ENCODE measurements at regions not wholly inside any gene's neighbourhood (a gene's known extent, or its start where the extent isn't known, plus 50 kb on each side); places are given as distances from the start of the nearest gene placed in this dataset.
A peak's percentile ranks its signal among the peaks of the same experiment; 100 is the strongest.
"Not testable (repeated sequence)": the region's sequence is repeated elsewhere in the genome, so short reads cannot be mapped to it uniquely, and the experiment has no call there.

DNA sequence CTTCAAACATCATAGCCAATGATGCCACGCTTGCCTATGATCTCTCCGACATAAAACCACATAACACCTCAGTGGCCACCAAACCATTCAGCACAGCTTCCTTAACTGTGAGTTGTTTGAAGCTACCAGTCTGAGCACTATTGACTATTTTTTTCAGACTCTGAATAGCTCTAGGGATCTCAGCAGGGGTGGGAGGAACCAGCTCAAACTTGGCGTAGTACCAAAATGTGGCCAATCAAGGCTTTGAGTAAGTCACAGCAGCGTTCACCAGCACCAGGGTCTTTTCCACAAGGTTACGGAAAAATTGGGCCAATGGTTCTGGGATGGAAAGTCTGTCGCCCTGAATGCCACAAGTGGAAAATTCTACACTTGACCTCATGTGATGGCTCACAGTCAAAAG, 70.6 kb downstream of the SMPDL3A start:
- DNase-seq: no peak

DNA sequence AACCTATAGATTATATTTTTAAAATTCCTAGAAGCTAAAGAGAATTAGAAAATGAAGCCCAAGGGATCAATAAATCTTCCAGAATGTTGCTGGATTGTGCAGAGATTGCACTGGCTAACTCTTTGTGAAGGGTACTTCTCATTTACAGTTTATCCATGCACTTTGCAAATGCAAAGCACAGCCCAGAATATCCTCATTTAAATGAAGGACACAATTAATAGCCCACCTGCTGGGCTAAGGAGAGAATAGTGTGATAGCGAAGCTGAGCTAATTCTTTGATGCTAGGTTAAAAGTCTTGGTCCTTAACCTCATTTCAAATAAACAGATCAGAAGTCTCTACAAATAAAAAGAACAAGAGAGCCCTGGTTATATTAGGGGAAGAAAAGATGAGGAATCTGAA, 72.5 kb downstream of the SMPDL3A start:
- no peak for DNase-seq

DNA sequence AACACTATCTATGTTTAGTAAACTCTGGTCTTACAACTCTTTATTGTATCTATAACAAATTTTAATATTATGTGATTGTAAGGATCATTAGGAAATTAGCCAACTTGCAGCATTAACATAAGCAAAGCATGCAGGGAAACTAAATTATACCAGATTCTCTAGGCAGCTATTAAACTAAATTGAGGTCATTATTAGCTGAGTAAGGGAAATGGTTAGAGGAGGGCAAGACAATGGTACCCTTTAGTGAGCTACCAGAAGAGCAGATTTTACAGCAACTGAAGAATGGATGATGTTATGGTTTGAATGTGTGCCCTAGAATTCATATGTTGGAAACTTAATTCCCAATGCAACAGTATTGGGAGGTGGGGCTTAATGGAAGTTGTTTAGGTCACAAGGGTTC, 79.1 kb downstream of the SMPDL3A start:
- DNase-seq: no peak

DNA sequence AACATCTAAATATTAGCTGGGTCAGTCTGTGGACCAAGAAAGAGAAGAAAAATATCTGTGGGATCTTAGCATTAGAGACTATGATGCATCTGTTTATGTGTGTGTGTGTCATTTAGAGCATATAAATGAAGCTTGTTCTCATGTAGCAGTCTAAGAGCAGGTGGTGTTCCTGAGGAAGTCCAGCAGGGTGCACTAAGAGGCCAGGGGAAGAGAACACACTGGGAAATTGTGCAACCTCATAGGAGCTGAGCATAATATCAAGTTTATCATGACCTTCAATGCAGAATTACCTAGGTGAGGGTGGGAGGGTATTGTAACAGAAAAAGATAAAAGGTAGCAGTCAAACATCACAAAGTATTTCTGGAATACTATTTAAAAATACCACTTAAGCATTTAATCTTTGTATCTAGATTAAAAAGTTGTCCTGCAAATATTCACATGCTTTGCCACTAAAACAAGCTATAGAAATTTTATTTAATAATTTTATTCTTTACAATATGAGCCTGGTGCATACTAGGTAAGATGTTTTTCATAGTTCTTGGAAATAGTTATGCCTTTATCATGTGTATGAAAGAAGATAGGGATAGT, 80.5 kb downstream of the SMPDL3A start:
- peak; percentile 42 for DNase-seq

DNA sequence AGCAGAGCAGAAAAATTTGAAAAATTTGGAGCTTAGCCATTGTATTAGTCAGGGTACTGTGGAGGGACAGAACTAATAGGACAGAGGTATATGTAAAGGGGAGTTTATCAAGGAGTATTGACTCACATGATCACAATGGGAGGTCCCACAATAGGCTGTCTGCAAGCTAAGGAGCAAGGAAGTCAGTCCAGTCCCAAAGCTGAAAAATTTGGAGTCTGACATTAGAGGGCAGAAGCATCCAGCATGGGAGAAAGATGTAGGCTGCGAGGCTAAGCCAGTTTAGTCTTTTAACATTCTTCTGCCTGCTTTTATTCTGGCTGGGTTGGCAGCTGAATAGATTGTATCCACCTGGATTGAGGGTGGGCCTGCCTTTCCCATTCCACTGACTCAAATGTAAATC, 82.0 kb downstream of the SMPDL3A start:
- DNase-seq: no peak

DNA sequence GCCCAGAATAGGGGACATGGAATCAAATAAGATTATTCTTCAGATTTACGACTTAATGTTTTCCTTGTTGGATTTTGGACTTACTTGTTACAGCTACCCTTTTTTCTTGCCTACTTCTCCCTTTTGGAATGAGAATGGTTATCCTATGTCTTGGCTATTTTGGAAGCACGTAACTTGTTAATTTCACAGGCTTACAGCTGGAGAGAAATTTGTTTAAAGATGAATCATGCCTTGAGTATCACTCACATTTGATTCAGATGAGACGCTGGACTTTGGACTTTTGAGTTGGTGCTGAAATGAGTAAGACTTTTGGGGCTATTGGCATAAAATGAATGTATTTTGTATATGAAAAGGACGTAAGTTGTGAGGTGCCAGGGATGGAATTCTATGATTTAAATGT, 83.3 kb downstream of the SMPDL3A start:
- no peak for DNase-seq

DNA sequence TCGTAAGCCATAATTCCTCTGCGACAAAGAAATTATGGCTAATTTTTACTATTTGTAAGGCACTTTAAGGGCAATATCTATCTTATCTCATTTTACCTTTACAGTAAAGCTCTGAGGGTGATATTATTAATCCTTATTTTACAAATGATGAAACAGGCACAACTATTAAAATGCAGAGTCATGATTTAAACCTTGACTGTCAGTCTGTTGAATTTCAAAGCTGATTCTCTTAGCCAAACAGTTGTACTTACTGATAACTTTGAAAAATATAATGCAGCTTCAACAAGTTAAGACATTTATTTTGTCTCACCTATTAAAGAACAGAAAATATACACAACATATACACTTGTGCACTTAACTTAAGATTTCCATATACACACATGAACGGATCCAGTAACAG, 88.2 kb downstream of the SMPDL3A start:
- no peak for DNase-seq

DNA sequence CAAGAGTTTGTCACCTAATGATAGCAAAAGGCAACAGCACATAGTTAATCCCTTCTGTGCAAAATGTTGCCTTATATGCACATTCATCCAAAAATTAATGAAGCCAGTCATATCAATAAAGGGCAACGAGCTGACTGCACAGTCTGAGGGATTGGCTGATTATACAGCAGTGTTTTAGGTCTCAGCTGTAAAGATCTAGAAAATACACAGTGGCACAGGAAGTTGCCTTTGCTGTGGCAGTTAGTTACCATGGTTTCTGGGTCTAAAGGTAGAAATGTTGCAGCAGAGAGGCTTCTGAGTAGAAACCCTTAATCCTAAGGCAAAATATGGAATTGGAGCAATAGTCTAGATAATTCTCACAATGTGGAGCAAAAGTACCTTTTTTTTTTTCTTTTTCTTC, 89.7 kb downstream of the SMPDL3A start:
- no peak for DNase-seq

DNA sequence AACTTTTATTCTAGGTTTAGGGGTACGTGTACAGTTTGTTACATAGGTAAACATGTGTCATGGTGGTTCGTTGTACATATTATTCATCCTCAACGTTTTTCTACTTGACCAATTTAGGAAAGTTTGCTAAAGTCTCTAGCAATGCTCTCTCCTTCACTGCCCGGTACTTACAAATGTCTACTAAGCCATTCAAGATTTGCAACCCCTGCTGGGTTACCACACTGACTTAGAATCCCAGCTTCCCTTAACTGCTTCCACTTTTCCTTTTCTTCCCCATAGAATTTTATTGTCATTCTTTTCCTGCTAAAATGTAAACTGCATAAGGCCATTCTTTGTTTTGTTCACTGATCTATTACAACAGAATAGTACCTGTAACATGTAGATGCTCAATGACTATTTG, 97.4 kb downstream of the SMPDL3A start:
- no peak for DNase-seq

DNA sequence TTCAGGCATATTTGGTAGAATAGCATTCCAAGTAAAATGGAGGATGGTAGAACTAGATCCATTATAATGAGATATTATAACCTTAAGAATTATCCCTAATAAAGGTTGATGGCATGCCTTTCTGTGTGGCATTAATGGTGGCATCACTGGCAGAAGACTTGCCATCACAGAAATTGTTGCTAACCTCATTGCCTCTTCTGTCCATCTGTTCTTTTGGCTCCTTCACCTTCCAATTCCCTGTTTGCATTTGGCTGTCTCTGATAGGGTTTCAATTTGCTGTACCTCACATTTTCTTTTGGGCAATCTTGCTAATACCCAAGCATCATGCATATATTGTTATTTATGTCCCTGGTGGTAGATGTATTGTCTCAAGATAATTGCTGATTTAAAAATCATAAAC, 98.9 kb downstream of the SMPDL3A start:
- DNase-seq: no peak

DNA sequence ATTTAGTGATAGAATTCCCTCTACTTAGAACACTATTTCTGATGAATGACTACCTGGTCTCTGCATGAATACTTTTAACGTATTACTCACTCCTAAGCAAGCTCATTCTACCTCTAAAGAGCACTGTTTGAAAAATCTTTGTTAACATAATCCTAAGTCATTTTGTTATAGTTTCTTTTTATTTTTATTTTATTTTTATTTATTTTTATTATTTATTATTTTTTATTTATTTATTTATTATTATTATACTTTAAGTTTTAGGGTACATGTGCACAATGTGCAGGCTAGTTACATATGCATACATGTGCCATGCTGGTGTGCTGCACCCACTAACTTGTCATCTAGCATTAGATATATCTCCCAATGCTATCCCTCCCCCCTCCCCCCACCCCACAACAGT, 99.6 kb downstream of the SMPDL3A start:
- DNase-seq: not testable (repeated sequence)

DNA sequence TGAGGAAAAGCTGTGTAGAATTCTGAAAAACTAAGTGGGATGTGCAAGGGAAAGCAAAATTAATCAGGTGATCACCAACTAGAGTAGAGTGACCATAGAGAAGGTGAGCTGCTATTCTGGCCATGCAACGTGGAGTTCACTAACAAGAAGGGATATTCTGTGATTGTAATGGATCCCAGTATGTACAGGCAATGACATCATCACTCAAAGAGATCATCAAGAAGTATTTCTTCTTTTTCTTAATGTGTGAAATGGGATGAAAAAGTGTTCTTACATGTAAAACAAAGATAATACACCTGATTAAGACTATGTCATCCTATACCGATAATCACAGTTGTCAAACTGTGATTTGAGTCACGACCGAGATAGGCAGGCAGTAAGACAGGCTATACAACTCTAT, 101.2 kb downstream of the SMPDL3A start:
- DNase-seq: no peak

DNA sequence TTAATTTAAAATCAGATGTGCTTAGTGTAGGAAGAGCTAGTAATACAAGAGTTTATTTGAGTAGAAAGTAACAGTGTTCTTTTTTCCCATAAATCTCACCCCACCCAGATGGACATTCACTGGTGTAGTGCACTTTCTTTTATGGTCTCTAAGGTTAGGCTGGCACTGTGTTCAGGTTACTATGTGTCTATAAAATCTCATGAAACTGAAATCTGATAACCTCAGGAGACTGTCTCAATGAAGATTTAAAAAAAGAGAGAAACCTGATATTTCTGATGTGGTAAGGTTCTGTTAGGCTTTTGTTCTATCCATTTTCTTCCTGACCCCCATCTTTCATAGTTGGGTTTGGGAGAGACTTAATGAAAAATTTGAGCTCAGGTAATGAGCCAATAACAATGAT, 101.2 kb upstream of the CLVS2 start:
- DNase-seq: no peak

DNA sequence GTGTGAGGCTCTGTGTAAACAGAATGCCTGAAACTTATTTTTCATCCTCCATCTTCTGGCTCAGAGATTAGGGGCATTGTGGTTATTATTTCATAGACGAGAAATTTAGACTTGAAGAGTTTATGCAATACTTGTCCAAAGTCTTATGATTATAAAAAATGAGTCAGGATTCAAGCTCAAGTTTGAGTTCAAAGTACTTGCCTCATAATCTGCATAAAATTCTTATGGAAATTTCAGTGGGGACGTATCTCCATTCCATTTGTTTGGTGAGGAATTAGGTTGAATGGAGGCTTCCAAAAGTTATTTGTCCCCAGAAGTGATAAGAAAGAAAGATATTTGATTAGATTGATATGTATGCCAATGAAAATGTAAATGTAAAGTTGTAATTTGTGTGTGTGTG, 93.7 kb upstream of the CLVS2 start:
- no peak for DNase-seq

DNA sequence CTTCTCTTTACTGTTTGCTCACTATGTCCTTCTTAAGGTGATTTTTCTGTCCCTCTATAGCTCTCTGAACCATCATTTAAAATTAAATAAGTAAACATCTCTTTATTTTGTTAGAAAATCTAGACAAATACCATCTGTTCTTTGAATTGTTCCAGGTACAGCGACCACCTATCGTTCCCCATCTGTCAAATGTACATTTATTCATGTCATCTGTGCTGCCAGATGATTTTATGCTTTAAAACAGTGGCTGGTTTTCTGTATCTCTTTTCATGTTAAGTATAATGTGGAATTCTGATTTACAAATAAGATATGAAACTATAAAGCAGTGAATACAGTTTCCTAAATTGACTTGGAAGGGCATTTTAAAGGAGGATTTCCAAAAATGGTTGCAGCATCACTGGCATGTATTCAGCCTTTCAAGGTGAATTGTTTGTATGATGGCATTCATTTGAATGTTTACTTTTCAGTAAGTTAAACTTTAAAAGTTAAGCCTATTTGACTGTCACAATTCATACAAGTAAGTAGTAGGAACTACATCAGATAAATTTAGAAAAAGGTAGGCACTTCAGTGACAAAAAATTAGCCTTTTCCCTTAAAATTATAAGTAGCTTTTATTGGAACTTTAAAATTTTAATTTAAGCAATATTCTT, 92.6 kb upstream of the CLVS2 start:
- no peak for DNase-seq

DNA sequence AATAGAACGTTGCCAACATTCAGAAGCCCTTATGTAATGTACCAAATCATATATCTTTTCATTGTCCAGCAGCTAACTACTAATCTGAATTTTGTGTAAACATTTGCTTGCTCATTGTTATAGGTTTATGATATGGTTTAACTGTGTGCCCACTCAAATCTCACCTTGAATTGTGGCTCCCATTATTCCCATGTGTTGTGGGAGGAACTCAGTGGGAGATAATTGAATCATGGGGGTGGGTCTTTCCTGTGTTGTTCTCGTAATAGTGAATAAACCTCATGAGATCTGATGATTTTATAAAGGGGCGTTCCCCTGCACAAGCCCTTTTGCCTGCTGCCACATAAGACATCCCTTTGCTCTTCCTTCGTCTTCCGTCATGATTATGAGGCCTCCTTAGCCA, 91.9 kb upstream of the CLVS2 start:
- no peak for DNase-seq

DNA sequence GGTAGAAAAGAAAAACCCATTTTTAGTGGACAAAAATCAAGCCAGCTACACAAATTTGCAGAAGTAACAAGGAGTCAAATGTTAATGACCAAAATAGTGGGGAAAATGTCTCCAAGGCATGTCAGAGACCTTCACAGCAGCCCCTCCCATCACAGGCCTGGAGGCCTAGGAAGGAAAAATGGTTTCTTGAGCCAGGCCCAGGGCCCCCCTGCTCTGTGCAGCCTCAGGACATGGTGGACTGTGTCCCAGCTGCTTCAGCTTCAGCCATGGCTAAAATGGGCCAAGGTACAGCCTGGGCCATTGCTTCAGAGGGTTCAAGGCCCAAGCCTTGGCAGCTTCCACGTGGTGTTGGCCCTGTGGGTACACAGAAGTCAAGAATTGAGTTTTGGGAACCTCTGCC, 82.5 kb upstream of the CLVS2 start:
- DNase-seq: no peak

DNA sequence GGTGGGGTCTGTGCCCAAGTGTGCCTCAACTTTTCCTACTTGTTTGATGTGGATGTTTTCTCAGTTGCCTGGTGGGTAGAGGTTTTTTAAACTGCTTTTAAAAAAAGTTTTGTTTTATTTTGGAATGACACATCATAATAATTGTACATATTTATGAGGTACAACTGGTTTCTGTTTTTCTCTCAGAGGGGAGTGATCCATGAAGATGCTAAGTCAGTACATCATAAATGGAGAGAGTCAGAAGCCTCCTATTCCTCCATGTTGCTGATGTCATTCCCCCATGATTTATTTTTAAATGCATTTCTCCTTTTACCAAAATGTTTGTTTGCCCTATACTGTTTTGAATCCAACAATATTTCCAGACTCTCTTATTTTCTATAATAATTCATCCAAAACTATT, 77.3 kb upstream of the CLVS2 start:
- no peak for DNase-seq

DNA sequence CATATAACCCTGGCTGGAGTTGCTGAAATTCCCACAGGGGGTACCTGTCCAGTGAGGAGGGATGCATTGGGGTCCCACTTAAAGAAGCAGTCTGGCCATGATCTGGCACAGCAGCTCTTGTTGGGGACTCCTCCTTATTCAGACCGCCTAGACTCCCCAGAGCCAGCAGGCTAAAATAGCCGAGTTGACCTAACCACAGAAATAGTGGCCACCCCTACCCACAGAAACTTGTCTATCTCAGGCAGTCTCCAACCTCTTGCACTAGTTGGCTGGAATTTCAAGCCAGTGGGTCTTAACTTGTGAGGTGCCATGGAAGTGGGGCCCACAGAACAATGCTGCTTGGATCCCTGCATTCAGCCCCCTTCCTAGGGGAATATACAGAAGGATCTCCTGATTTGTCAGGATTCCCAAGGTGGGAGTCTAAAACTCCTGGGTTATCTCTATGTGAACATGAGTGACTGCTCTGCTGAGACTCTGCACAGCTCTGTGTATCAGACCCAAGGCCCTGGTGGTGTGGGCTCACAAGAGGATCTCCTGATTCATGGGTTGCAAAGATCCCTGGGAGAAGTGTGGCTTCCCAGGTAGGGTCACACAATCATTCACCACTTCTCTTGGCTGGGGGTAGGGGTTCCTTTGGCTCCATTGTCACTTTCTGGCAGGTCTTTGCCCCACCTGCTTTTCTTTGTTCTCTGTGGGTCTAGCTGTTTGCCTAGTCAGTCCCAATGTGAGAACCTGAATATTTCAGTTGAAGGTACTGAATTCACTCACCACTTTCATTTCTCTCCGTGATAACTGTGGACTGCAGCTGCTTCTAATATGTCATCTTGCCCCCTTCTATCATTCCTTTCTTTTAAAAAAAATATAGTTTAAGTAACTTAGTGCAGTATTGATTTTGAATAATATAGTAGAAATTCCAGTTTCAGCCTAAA, 65.5 kb upstream of the CLVS2 start:
- DNase-seq: no peak

DNA sequence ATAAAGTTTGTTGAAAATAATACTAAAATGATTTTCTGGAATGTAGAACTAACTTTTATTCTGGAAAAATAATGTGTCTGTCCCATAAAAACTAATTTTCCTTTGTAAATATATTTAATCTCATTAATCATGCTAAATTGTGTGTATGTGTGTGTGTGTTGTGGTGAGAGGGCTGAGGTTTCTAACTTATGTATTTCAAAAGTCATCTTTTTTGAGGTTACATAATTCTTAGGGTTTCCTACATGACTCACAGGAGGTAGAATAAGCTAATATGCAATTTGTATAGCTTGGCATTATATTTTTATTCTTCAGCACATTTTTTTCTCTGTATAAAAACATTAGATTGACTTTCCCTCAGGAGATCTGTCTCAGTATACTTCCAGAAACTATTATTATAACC, 64.1 kb upstream of the CLVS2 start:
- no peak for DNase-seq

DNA sequence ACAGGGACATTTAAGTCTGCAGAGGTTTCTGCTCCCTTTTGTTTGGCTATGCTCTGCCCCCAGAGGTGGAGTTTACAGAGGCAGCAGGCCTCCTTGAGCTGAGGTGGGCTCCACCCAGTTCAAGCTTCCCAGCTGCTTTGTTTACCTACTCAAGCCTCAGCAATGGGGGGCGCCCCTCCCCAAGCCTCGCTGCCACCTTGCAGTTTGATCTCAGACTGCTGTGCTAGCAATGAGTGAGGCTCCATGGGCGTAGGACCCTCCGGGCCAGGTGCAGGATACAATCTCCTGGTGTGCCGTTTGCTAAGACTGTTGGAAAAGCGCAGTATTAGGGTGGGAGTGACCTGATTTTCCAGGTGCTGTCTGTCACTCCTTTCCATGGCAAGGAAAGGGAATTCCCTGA, 51.1 kb upstream of the CLVS2 start:
- DNase-seq: not testable (repeated sequence)

Data from NCI-H510A treated with DMSO at 0.1 percent for 48 hours (cell line).